H1 (cell line): ENCODE measurements at regions not wholly inside any gene's neighbourhood (a gene's known extent, or its start where the extent isn't known, plus 50 kb on each side); places are given as distances from the start of the nearest gene placed in this dataset.

ENCODE experiments used
- CTCF ChIA-PET: fragments of 300-600 bp; sonication (Branson Sonifier 250); formaldehyde crosslinking; loops from one replicate; lab custom pipeline; 2021; ENCODE audit not compliant: partially characterized antibody; lab: Charles Lee
- POLR2A ChIA-PET: fragments of 300-600 bp; sonication (Branson Sonifier 250); formaldehyde crosslinking; loops from one replicate; lab custom pipeline; 2021; ENCODE audit warnings: inconsistent platforms; ENCODE audit not compliant: partially characterized antibody; lab: Charles Lee
- DNase-seq, 2 experiments: peaks; one replicate each; pipeline versions ENCODE4 v3.0.0 to v3.0.0-alpha.2; 2010 to 2022; ENCODE audit warnings: low spot score in 2 of 2, low read depth in 1 of 2, mixed read lengths in 1 of 2
- FAIRE-seq: peaks from 2 replicates; lab custom pipeline; 2011; peaks lifted over from hg19 to GRCh38; lab: Jason Lieb, UNC
- H2AFZ ChIP-seq: 2 replicates; pipeline ENCODE4 v1.8.1; 2012; ENCODE audit warnings: low read length, inconsistent platforms
- H2AK5ac ChIP-seq: 2 replicates; pipeline ENCODE4 v1.6.1; 2013; ENCODE audit warnings: low read depth, low read length
- H2BK120ac ChIP-seq: replicated peaks from 2 replicates; pipeline ENCODE3; 2013; ENCODE audit warnings: low read depth, low read length, inconsistent platforms
- H2BK12ac ChIP-seq: 2 replicates; pipeline ENCODE4 v1.6.1; 2013; ENCODE audit warnings: low read depth, low read length
- H2BK15ac ChIP-seq: 2 replicates; pipeline ENCODE4 v1.6.1; 2013; ENCODE audit warnings: low read length
- H2BK20ac ChIP-seq: 2 replicates; pipeline ENCODE4 v1.6.1; 2013; ENCODE audit warnings: low read length
- H2BK5ac ChIP-seq: 2 replicates; pipeline ENCODE4 v1.6.1; 2013; ENCODE audit warnings: low read depth, low read length
- H3K14ac ChIP-seq: 2 replicates; pipeline ENCODE4 v1.6.1; 2013; ENCODE audit warnings: inconsistent platforms; ENCODE audit not compliant: insufficient read length
- H3K18ac ChIP-seq: 2 replicates; pipeline ENCODE4 v1.6.1; 2013; ENCODE audit warnings: low read length; ENCODE audit errors: extremely low read depth
- H3K23ac ChIP-seq: 2 replicates; pipeline ENCODE4 v1.6.1; 2013; ENCODE audit warnings: inconsistent platforms; ENCODE audit not compliant: insufficient read length
- H3K23me2 ChIP-seq: 2 replicates; pipeline ENCODE4 v1.6.1; 2013; ENCODE audit warnings: low read depth, low read length
- H3K27ac ChIP-seq: 2 replicates; pipeline ENCODE4 v1.6.1; 2011; ENCODE audit warnings: low read depth, low read length, inconsistent platforms
- H3K27me3 ChIP-seq, 4 experiments: replicated peaks in 1 of 4; 1 replicate in 1 of 4; 2 replicates in 3 of 4; pipeline versions ENCODE4 v1.6.1 to v1.8.1; 2011 to 2013; ENCODE audit warnings: low read length in 3 of 4, mild to moderate bottlenecking in 3 of 4, inconsistent platforms in 2 of 4, mixed read lengths in 2 of 4, moderate library complexity in 1 of 4; ENCODE audit not compliant: control insufficient read depth in 3 of 4, insufficient read depth in 3 of 4; ENCODE audit errors: extremely low read depth in 1 of 4
- H3K36me3 ChIP-seq, 4 experiments: 2 replicates each; pipeline versions ENCODE4 v1.6.1 to v1.8.1; 2011 to 2013; ENCODE audit warnings: mild to moderate bottlenecking in 4 of 4, low read length in 3 of 4, moderate library complexity in 2 of 4, control low read depth in 1 of 4, inconsistent platforms in 1 of 4; ENCODE audit not compliant: insufficient read depth in 4 of 4, control insufficient read depth in 2 of 4
- H3K4ac ChIP-seq: replicated peaks from 2 replicates; pipeline ENCODE3; 2013; ENCODE audit warnings: low read length, low read depth, mixed read lengths, inconsistent platforms; ENCODE audit not compliant: insufficient read length
- H3K4me1 ChIP-seq, 4 experiments: replicated peaks in 1 of 4; 1 replicate in 1 of 4; 2 replicates in 3 of 4; pipeline versions ENCODE4 v1.6.1 to v1.8.1; 2011 to 2013; ENCODE audit warnings: low read length in 3 of 4, inconsistent platforms in 2 of 4, mixed read lengths in 1 of 4; ENCODE audit not compliant: insufficient read depth in 4 of 4, control insufficient read depth in 3 of 4
- H3K4me2 ChIP-seq, 2 experiments: 2 replicates each; pipeline versions ENCODE4 v1.6.1 to v1.8.1; 2011 to 2013; ENCODE audit warnings: low read depth in 2 of 2, low read length in 2 of 2, control low read depth in 1 of 2, inconsistent platforms in 1 of 2, mild to moderate bottlenecking in 1 of 2; ENCODE audit not compliant: insufficient read depth in 1 of 2
- H3K4me3 ChIP-seq, 4 experiments: fragments of 200-600, 300-600 bp in 1 of 4; sonication (generic), shearing (Covaris generic), sonication (Bioruptor Twin) in 1 of 4; 2 replicates each; pipeline versions ENCODE4 v1.5.1 to v1.8.1; 2011 to 2016; ENCODE audit warnings: low read length in 4 of 4, low read depth in 3 of 4, control low read depth in 2 of 4, inconsistent platforms in 2 of 4, mild to moderate bottlenecking in 2 of 4, mixed read lengths in 1 of 4, moderate library complexity in 1 of 4; ENCODE audit not compliant: insufficient read depth in 2 of 4; ENCODE audit errors: extremely low read depth in 1 of 4
- H3K56ac ChIP-seq: replicated peaks from 2 replicates; pipeline ENCODE3; 2013; ENCODE audit warnings: low read depth, mild to moderate bottlenecking, mixed read lengths, low read length, inconsistent platforms; ENCODE audit not compliant: insufficient read length
- H3K79me1 ChIP-seq: 2 replicates; pipeline ENCODE4 v1.6.1; 2013; ENCODE audit warnings: low read depth, low read length, control low read depth
- H3K79me2 ChIP-seq, 2 experiments: 2 replicates each; pipeline versions ENCODE4 v1.6.1 to v1.8.1; 2012 to 2013; ENCODE audit warnings: low read length in 2 of 2, mild to moderate bottlenecking in 2 of 2, inconsistent platforms in 1 of 2; ENCODE audit not compliant: insufficient read depth in 2 of 2, control insufficient read depth in 1 of 2
- H3K9ac ChIP-seq, 4 experiments: replicated peaks in 1 of 4; 1 replicate in 1 of 4; 2 replicates in 3 of 4; pipeline versions ENCODE4 v1.6.1 to v1.8.1; 2011 to 2013; ENCODE audit warnings: low read depth in 3 of 4, low read length in 3 of 4, control low read depth in 2 of 4, mild to moderate bottlenecking in 2 of 4, moderate library complexity in 2 of 4, inconsistent platforms in 1 of 4; ENCODE audit errors: extremely low read depth in 1 of 4
- H3K9me3 ChIP-seq, 2 experiments: 2 replicates each; pipeline versions ENCODE4 v1.6.1 to v1.8.1; 2012 to 2013; ENCODE audit warnings: mild to moderate bottlenecking in 2 of 2, moderate library complexity in 2 of 2, control low read depth in 1 of 2, inconsistent platforms in 1 of 2, low read depth in 1 of 2, low read length in 1 of 2, mixed read lengths in 1 of 2; ENCODE audit not compliant: insufficient read depth in 2 of 2
- H4K20me1 ChIP-seq, 2 experiments: replicated peaks in 1 of 2; 2 replicates each; pipeline versions ENCODE3 to v1.8.1; 2011 to 2013; ENCODE audit warnings: inconsistent platforms in 2 of 2, low read length in 2 of 2, mild to moderate bottlenecking in 1 of 2; ENCODE audit not compliant: insufficient read depth in 2 of 2, control insufficient read depth in 1 of 2
- H4K5ac ChIP-seq: 2 replicates; pipeline ENCODE4 v1.6.1; 2013; ENCODE audit warnings: low read length, low read depth, mixed read lengths, inconsistent platforms; ENCODE audit not compliant: insufficient read length
- H4K8ac ChIP-seq: 2 replicates; pipeline ENCODE4 v1.8.0; 2013; ENCODE audit warnings: mild to moderate bottlenecking, moderate library complexity, low read length, inconsistent platforms; ENCODE audit not compliant: insufficient read depth; ENCODE audit errors: extremely low read depth
- H4K91ac ChIP-seq: replicated peaks from 2 replicates; pipeline ENCODE3; 2013; ENCODE audit warnings: low read length, mixed read lengths, inconsistent platforms; ENCODE audit not compliant: insufficient read length
- BCL11A ChIP-seq, 2 experiments: IDR thresholded peaks; one replicate each; pipeline ENCODE4 v1.6.1; 2011; ENCODE audit warnings: low read depth in 2 of 2, low read length in 2 of 2, mild to moderate bottlenecking in 2 of 2
- BRCA1 ChIP-seq: IDR thresholded peaks from 2 replicates; pipeline ENCODE4 v1.6.1; 2012; ENCODE audit warnings: low read depth, low read length, improper control_type of control experiment
- CEBPB ChIP-seq: IDR thresholded peaks from 2 replicates; pipeline ENCODE4 v1.6.1; 2012; ENCODE audit warnings: low read depth, low read length
- CHD1 ChIP-seq: IDR thresholded peaks from 2 replicates; pipeline ENCODE4 v1.6.1; 2012; ENCODE audit warnings: low read depth, low read length, improper control_type of control experiment
- FOSL1 ChIP-seq: IDR thresholded peaks from 2 replicates; pipeline ENCODE4 v1.6.1; 2011; ENCODE audit warnings: mild to moderate bottlenecking, low read depth, low read length, moderate library complexity; ENCODE audit not compliant: insufficient read depth
- JUND ChIP-seq: IDR thresholded peaks from 2 replicates; pipeline ENCODE4 v1.6.1; 2011; ENCODE audit warnings: mild to moderate bottlenecking, improper control_type of control experiment, low read length
- KDM1A ChIP-seq: fragments of 200-600, 300-600 bp; sonication (generic); IDR thresholded peaks from 2 replicates; pipeline ENCODE4 v1.7.1; 2016; ENCODE audit warnings: mild to moderate bottlenecking, low read length, borderline replicate concordance
- NRF1 ChIP-seq: IDR thresholded peaks from 2 replicates; pipeline ENCODE4 v1.6.1; 2011; ENCODE audit warnings: mild to moderate bottlenecking, low read depth, low read length, improper control_type of control experiment
- RAD21 ChIP-seq, 2 experiments: IDR thresholded peaks in 1 of 2; conservative IDR thresholded peaks in 1 of 2; 2 replicates each; pipeline ENCODE4 v1.6.1; 2011; ENCODE audit warnings: low read depth in 2 of 2, low read length in 2 of 2, improper control_type of control experiment in 1 of 2, inconsistent platforms in 1 of 2, mild to moderate bottlenecking in 1 of 2, moderate library complexity in 1 of 2
- SAP30 ChIP-seq: fragments of 300-600 bp; sonication (generic); IDR thresholded peaks from 2 replicates; pipeline ENCODE4 v1.7.1; 2012; ENCODE audit warnings: low read length, moderate library complexity, mild to moderate bottlenecking, inconsistent platforms; ENCODE audit not compliant: insufficient read depth, insufficient replicate concordance
- WGBS, 2 experiments: shearing (Covaris generic) in 1 of 2; methylation state at CpG; one replicate each; pipeline versions ENCODE4 v1.1.6 to v1.1.7; 2013 to 2015; ENCODE audit warnings: low lambda C conversion rate in 2 of 2, mixed read lengths in 2 of 2, inconsistent platforms in 1 of 2, low coverage in 1 of 2, missing lambda C conversion rate in 1 of 2; ENCODE audit not compliant: insufficient replicate concordance in 2 of 2, insufficient coverage in 1 of 2, insufficient read length in 1 of 2; ENCODE audit errors: extremely low coverage in 1 of 2, missing lambda C conversion rate in 1 of 2; 5-methylcytosine and 5-hydroxymethylcytosine counted together

DNA sequence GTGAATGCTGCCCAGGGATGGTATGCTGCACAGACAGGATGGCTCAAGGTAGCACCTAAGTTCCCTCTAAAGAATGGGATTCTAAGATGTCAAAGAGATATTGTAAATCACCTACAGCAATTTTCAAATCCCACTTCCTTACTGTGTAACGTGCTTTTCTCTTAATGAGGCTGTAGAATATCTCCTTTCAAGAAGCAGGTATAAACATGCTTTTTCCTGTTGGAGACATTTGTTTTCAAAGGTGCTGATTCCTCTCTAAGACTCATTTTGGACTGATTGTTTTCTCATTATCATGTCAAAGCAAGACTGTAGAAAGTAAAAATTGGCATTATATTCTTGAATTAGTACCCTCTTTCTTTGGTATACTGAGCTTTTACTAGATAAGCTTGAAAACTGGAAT, 412.6 kb upstream of the PAPPA start:
- no peaks in the 10 kb centered on the region for H3K79me1 ChIP-seq
- no peak for FAIRE-seq

More for the DNA sequence above, 412.6 kb upstream of the PAPPA start:
- Histone ChIP-seq H3K56ac (no peak overlapping the region), H4K8ac (no peak overlapping the region), H2BK12ac (no peak overlapping the region), H3K27ac (no peak overlapping the region), H2AFZ (no peak overlapping the region), H3K4me3 (no peak overlapping the region), H3K4me1 (no peaks in the 10 kb centered on the region), H3K18ac (no peak overlapping the region), H4K20me1 (no peaks in the 10 kb centered on the region), H3K9me3 (no peaks in the 10 kb centered on the region), H2BK120ac (no peak overlapping the region), H2BK20ac (no peak overlapping the region), H4K91ac (no peak overlapping the region), H2AK5ac (no peak overlapping the region), H3K23ac (no peak overlapping the region), H3K14ac (no peak overlapping the region), H3K27me3 (no peaks in the 10 kb centered on the region), H3K79me2 (no peaks in the 10 kb centered on the region), H3K36me3 (no peaks in the 10 kb centered on the region), H3K4me2 (no peak overlapping the region), H2BK15ac (no peak overlapping the region), H3K9ac (no peak overlapping the region), H3K4ac (no peak overlapping the region), H2BK5ac (no peak overlapping the region), H3K23me2 (no peaks in the 10 kb centered on the region), H4K5ac (no peak overlapping the region)
- CTCF ChIA-PET, result interaction anchor here (0.7 kb wide), 1 partner anchor 19 kb away, joined by 3 read pairs; no protein-coding TSS in a partner anchor
- POLR2A ChIA-PET, result no interaction called here
- 68% methylated on average over 1 of the region's 1 CpG; no CpG with 5 or more reads in 1 of the 2 experiments for WGBS, 2 experiments
- DNase-seq, result no peak
- no peak for TF ChIP-seq RAD21 (IDR thresholded peaks at IDR 0.05 in 1 of 2, conservative IDR thresholded peaks at IDR 0.05 in 1 of 2; ENCODE audit: low read depth in 2 of 2, low read length in 2 of 2)
- TF ChIP-seq SAP30, result no peak
- TF ChIP-seq NRF1, result no peak
- no peak for TF ChIP-seq CHD1
- no peak for TF ChIP-seq BRCA1
- no peak for TF ChIP-seq BCL11A (IDR thresholded peaks at IDR 0.05; ENCODE audit: low read depth in 2 of 2, low read length in 2 of 2)
- no peak for TF ChIP-seq JUND
- no peak for TF ChIP-seq CEBPB
- TF ChIP-seq FOSL1, result no peak
- TF ChIP-seq KDM1A, result no peak
